Fibroblast of lung (primary cell): ENCODE measurements at regions not wholly inside any gene's neighbourhood (a gene's known extent, or its start where the extent isn't known, plus 50 kb on each side); places are given as distances from the start of the nearest gene placed in this dataset.

Source experiments
- CTCF ChIP-seq, 2 donors: IDR thresholded peaks in 1 of 2; conservative IDR thresholded peaks in 1 of 2; 1 replicate in 1 of 2; 2 replicates in 1 of 2; pipeline ENCODE4 v1.5.1; 2011 to 2012; ENCODE audit warnings: low read length in 2 of 2, control low read depth in 1 of 2, inconsistent platforms in 1 of 2, low read depth in 1 of 2, mild to moderate bottlenecking in 1 of 2
- EZH2 ChIP-seq: IDR thresholded peaks from 2 replicates; pipeline ENCODE4 v1.5.1; 2012; ENCODE audit warnings: low read length, control low read depth, mild to moderate bottlenecking; ENCODE audit errors: missing control alignments

GRCh38 chrX:3232262-3232923 lies 114.1 kb downstream of the MXRA5 start:
- TF ChIP-seq CTCF (conservative IDR thresholded peaks at IDR 0.05 in 1 of 2, IDR thresholded peaks at IDR 0.05 in 1 of 2; ENCODE audit: low read depth in 1 of 2, low read length in 2 of 2): no peak
- no peak for TF ChIP-seq EZH2
